GM19463 (cell line): ENCODE measurements at regions not wholly inside any gene's neighbourhood (a gene's known extent, or its start where the extent isn't known, plus 50 kb on each side); places are given as distances from the start of the nearest gene placed in this dataset.
"Not testable (repeated sequence)": the region's sequence is repeated elsewhere in the genome, so short reads cannot be mapped to it uniquely, and the experiment has no call there.

ENCODE experiments used
- ATAC-seq: cut with Tn5 transposase; IDR thresholded peaks from one replicate; pipeline ENCODE4 v1.9.1; 2021; ENCODE audit warnings: mild to moderate bottlenecking, moderate library complexity; ENCODE audit not compliant: unreplicated experiment

- not testable (repeated sequence) for ATAC-seq
Observed at GRCh38 chr1:206311611-206312273, 108.4 kb downstream of the SRGAP2 start.

- not testable (repeated sequence) for ATAC-seq
Observed at GRCh38 chr1:206312274-206312665, 108.9 kb downstream of the SRGAP2 start.

GRCh38 chr1:206314951-206315636 is 111.8 kb downstream of the SRGAP2 start:
- not testable (repeated sequence) for ATAC-seq

DNA sequence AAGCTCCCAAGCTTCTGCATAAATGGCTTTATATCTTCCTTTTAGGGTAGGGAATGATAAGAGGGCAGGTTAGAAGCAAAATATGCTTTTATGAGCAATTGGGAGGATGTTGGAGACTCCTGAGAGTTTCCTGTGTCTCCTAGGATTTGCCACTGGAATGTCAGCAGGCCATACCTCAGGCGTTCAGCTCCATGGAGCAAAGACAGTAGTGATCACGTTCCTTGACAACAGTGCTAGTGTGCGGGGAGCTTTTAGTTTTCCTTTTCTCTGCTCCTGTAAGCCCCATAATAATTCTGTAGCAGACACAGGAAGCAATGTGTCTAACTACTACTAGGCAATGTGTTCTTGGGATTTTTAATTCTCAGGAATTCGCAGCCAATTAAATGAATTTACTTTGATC is 113.6 kb downstream of the SRGAP2 start:
- ATAC-seq: not testable (repeated sequence)

GRCh38 chr1:206317878-206318514 is 114.7 kb downstream of the SRGAP2 start:
- not testable (repeated sequence) for ATAC-seq

GRCh38 chr1:206320227-206320626 is 116.9 kb downstream of the SRGAP2 start:
- ATAC-seq: not testable (repeated sequence)

GRCh38 chr1:206326159-206326939 is 123.0 kb downstream of the SRGAP2 start:
- not testable (repeated sequence) for ATAC-seq

DNA sequence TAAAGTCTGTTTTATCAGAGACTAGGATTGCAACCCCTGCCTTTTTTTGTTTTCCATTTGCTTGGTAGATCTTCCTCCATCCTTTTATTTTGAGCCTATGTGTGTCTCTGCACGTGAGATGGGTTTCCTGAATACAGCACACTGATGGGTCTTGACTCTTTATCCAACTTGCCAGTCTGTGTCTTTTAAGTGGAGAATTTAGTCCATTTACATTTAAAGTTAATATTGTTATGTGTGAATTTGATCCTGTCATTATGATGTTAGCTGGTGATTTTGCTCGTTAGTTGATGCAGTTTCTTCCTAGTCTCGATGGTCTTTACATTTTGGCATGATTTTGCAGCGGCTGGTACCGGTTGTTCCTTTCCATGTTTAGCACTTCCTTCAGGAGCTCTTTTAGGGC is 128.3 kb downstream of the SRGAP2 start:
- ATAC-seq: not testable (repeated sequence)

DNA sequence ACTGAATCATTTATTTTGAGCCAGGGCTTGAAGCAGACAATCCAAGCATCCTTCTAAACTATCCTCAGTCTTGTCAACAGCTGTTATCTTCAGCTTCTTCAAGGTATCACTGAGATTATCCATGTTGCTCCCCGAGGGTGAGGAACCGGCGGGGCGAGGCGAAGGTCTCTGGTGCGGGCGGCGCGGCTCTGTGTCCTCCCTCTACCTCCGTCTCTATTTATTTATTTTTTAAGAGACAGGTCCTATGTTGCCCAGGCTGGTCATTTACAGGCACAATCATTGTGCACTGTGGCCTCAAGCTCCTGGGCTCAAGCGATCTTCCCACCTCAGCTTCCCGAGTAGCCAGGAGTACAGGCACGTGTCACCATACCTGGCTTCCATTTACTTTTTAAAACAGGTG is 130.0 kb downstream of the SRGAP2 start:
- ATAC-seq: not testable (repeated sequence)

- ATAC-seq: not testable (repeated sequence)
Observed at GRCh38 chr1:206333897-206334296, 130.6 kb downstream of the SRGAP2 start.

GRCh38 chr1:206334481-206334880 is 131.1 kb downstream of the SRGAP2 start:
- ATAC-seq: not testable (repeated sequence)

DNA sequence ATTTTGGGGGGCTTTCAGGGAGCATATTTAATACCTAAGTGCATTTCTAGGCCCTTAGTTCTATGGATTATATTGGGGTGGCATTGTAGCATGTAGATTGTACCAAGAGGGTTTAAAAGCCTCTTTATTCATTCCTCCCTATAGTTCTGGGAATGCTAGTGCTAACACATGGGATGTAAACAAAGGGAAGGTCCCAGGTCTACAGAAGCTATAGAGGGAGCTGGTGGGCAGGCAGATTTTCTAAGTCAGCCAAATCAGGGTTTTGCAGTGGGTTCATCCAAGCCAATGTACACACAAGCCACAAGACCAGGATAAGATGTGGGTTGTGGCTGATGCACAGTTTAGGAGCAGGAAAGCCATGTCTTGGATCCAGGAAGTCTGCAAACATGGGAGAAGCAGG is 131.8 kb downstream of the SRGAP2 start:
- not testable (repeated sequence) for ATAC-seq

DNA sequence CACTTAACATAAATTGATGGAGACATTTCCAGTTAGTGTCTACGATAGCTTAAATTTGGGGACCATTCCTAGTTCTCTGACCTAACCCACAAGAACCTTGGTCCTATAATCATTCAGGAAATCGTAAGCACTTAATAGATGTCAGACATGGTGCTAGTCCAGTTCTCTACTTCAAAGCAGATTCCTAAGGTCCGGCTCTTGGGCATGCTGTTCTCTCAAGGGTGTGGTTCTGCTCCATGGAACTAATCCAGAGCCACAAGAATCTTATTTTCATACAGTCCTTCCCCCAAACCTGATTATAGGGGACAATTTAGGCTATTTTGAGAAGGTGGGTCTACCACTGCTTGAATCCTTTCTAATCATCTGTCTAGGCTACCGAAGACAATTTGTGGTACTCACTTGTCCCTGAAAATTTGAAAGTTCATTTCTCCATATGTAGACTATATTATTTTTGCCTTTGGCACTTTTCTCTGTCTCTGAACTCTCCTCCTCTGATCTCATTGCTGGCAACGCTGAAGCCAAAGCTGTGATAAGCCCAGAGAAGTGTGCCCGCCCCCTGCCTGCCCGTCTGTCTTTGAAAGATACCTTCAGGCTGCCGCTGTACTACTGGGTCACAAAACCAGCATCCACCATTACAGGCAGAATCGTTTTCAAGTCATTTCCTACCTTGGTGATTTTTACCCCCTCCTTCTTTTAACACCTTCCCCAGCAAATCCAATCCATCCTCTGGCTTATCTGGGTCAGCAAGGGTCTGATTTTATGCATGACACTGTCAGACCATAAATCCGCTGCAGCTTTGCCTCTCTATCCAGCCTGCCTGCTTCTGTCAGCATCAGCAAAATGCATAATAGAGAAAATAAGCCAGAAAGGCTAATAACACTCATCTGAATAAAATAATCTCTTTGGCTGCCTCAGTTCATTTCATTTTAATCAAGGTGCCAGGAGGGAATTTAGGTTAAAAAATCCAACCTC is 132.8 kb downstream of the SRGAP2 start:
- ATAC-seq: not testable (repeated sequence)

GRCh38 chr1:206337024-206337423 is 133.3 kb upstream of the IKBKE start:
- not testable (repeated sequence) for ATAC-seq

- ATAC-seq: not testable (repeated sequence)
Observed at GRCh38 chr1:206350493-206351275, 119.6 kb upstream of the IKBKE start.

- not testable (repeated sequence) for ATAC-seq
Observed at GRCh38 chr1:206351276-206352052, 118.8 kb upstream of the IKBKE start.

DNA sequence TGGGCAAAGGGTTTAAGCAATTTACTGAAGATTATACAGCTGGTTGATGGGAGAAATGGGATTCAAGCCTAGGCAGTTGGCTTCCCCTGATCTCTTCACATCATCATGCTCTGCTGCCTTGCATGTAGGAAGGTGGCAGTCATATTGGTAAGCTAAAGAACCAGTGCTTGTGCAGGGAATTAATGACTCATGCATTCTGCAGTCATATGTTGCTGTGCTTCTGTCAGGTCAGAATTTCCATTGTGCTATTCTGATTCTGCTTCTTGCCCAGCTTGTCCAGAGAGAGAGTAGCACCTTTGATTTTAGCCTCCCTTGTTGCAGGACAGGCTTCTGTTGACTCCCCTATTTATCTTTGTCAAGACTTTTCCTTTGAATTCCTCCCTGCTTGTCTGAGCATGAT is 114.0 kb upstream of the IKBKE start:
- peak; percentile 72 for ATAC-seq

- ATAC-seq: peak; percentile 71
Observed at GRCh38 chr1:206357962-206358361, 112.3 kb upstream of the IKBKE start.
